Naive B cell (primary cell): ENCODE measurements at regions not wholly inside any gene's neighbourhood (a gene's known extent, or its start where the extent isn't known, plus 50 kb on each side); places are given as distances from the start of the nearest gene placed in this dataset.

Experiments
- ATAC-seq, 2 donors: fragments of 150-1000 bp; cut with Tn5 transposase; 2 replicates each; pipeline ENCODE4 v1.10.0; 2021; ENCODE audit warnings: low read depth in 2 of 2, mild to moderate bottlenecking in 2 of 2, moderate library complexity in 2 of 2
- DNase-seq: peaks from one replicate; pipeline ENCODE4 v3.0.0; 2022
- H3K27ac Mint-ChIP-seq, 6 donors: one replicate each; pipeline ENCODE4 v1.8.0; 2020 to 2022; ENCODE audit warnings: mild to moderate bottlenecking in 6 of 6, mixed read lengths in 6 of 6, moderate library complexity in 5 of 6, inconsistent platforms in 2 of 6
- H3K27me3 Mint-ChIP-seq, 3 donors: one replicate each; pipeline ENCODE4 v1.8.0; 2021 to 2022; ENCODE audit warnings: mixed read lengths in 3 of 3, mild to moderate bottlenecking in 1 of 3
- H3K36me3 Mint-ChIP-seq, 2 donors: one replicate each; pipeline ENCODE4 v1.8.0; 2020 to 2022; ENCODE audit warnings: mixed read lengths in 2 of 2, inconsistent platforms in 1 of 2, mild to moderate bottlenecking in 1 of 2
- H3K4me1 Mint-ChIP-seq, 3 donors: one replicate each; pipeline ENCODE4 v1.8.0; 2020 to 2022; ENCODE audit warnings: mixed read lengths in 3 of 3, inconsistent platforms in 1 of 3, mild to moderate bottlenecking in 1 of 3, moderate library complexity in 1 of 3
- H3K4me3 Mint-ChIP-seq, 8 donors: one replicate each; pipeline ENCODE4 v1.8.0; 2020 to 2022; ENCODE audit warnings: mild to moderate bottlenecking in 8 of 8, mixed read lengths in 8 of 8, moderate library complexity in 8 of 8, inconsistent platforms in 2 of 8
- H3K9me3 Mint-ChIP-seq, 7 donors: one replicate each; pipeline ENCODE4 v1.8.0; 2020 to 2022; ENCODE audit warnings: mixed read lengths in 7 of 7, mild to moderate bottlenecking in 5 of 7, inconsistent platforms in 2 of 7, moderate library complexity in 1 of 7

DNA sequence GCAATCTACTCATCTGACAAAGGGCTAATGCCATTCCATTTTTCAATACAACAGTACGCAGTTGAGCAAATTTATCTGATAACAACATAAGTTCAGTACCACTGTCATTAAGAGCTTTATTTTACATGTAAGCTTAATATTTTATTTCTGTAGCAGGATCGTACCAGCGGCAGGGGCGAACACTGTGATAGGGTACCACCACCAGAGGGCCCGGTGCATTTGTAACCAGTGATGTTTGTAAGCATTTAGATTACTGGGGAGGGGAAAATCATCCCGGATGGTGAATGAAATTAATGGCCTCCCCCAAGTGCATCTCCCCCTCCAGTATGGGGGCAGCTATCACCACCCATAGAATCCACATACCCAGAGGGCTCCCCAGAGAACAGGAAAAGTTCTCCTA is 179.0 kb downstream of the ADGRA3 start:
- ATAC-seq = no peak
- H3K36me3 Mint-ChIP-seq = no peaks in the 10 kb centered on the region

DNA sequence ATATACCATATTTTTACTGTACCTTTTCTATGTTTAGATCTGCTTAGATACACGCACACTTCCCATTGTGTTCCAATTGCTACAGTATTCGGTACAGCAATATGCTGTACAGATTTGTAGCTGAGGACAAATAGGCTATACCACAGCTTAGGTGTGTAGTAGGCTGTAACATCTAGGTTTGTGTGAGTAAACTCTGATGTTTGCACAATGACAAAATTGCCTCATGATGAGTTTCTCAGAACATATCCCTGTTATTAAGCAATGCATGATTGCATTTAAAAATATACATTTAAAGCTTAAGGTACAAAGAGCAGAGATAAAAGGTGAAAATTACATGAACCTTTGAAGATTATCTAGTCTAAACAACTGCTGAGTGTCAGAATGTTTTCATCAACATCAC is 181.7 kb downstream of the ADGRA3 start:
- no peak for DNase-seq
- H3K36me3 Mint-ChIP-seq = no peaks in the 10 kb centered on the region
- no peak overlapping the region for H3K27ac Mint-ChIP-seq
- peaks cover 0 to 8% (median 2%) of the 10 kb centered on the region in 7 donors for H3K9me3 Mint-ChIP-seq
- H3K27me3 Mint-ChIP-seq = no peaks in the 10 kb centered on the region
- no peak overlapping the region for H3K4me3 Mint-ChIP-seq
- no peak for ATAC-seq
- no peaks in the 10 kb centered on the region for H3K4me1 Mint-ChIP-seq

More for the DNA sequence above, 179.0 kb downstream of the ADGRA3 start:
- Mint-ChIP-seq H3K27me3 (no peaks in the 10 kb centered on the region), H3K4me3 (no peak overlapping the region), H3K9me3 (peaks cover 0 to 8% (median 0%) of the 10 kb centered on the region in 7 donors), H3K4me1 (no peaks in the 10 kb centered on the region), H3K27ac (no peak overlapping the region)
- DNase-seq = no peak

DNA sequence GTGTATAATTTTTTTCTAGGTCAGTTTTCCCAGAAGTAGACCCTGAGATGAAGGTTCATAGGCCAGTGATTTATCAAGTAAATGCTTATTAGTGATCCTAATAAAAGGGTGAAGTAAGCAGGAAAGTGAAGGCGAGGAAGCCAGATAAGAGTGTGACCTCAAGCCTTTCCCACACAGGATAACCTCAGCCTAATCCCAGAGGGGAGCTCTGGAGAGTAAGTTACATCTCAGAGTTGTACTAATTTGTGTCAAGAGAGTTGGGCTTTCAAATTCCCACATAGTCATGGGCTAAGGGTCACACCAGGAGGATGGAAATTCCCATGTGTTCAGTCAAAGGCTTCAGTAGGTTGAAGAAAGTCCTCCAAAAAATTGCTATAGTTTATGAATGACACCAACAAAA is 191.4 kb downstream of the ADGRA3 start:
- no peaks in the 10 kb centered on the region for H3K27me3 Mint-ChIP-seq
- H3K4me1 Mint-ChIP-seq = no peaks in the 10 kb centered on the region
- DNase-seq = no peak
- H3K4me3 Mint-ChIP-seq = no peak overlapping the region
- peaks cover 0 to 4% (median 0%) of the 10 kb centered on the region in 7 donors for H3K9me3 Mint-ChIP-seq
- H3K27ac Mint-ChIP-seq = no peak overlapping the region
- no peaks in the 10 kb centered on the region for H3K36me3 Mint-ChIP-seq
- no peak for ATAC-seq

DNA sequence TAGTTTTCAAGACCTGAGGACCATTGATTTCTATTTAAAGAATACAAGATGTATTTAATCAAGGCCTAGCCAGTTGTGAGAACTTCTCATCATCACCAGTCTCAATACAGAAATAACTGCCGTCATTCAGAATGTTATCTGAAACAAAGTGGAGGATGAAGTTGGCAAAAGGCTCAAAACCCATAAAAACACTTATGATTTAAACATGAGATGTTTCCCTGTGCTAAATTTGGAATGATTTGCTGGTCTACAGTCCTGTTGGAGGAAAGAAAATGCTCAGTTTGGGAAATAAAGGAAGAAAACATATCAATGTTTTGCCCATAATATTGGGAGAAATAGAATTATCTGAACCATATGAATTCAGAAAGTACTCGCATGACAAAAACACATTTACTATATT is 192.2 kb downstream of the ADGRA3 start:
- ATAC-seq (no peak), DNase-seq (no peak)
- H3K4me1 Mint-ChIP-seq = no peaks in the 10 kb centered on the region
- no peak overlapping the region for H3K27ac Mint-ChIP-seq
- H3K4me3 Mint-ChIP-seq = no peak overlapping the region
- no peaks in the 10 kb centered on the region for H3K36me3 Mint-ChIP-seq
- peaks cover 0 to 4% (median 0%) of the 10 kb centered on the region in 7 donors for H3K9me3 Mint-ChIP-seq
- no peaks in the 10 kb centered on the region for H3K27me3 Mint-ChIP-seq

DNA sequence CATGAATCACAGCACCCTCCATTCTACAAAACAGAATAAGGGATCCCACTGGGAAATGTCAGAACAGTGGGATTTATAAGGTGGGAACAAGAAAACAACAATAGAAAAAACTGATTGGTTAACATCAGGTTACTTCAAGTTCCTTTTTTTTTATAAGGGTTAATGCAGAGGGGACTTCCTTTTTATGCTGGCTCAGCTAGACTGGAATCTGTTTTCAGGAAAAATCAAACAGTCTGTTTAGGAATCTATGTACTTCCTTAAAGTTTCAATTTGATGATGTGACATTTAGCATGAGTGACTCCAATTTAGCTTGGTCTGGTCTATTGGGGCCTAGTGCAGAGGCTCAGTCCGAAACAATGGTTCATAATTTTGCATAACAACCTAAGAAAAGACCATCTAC is 192.9 kb downstream of the ADGRA3 start:
- Mint-ChIP-seq H3K4me3 (no peak overlapping the region), H3K27me3 (no peaks in the 10 kb centered on the region), H3K9me3 (peaks cover 0 to 4% (median 0%) of the 10 kb centered on the region in 7 donors), H3K36me3 (no peaks in the 10 kb centered on the region), H3K27ac (no peak overlapping the region), H3K4me1 (no peaks in the 10 kb centered on the region)
- DNase-seq = no peak
- ATAC-seq = no peak

DNA sequence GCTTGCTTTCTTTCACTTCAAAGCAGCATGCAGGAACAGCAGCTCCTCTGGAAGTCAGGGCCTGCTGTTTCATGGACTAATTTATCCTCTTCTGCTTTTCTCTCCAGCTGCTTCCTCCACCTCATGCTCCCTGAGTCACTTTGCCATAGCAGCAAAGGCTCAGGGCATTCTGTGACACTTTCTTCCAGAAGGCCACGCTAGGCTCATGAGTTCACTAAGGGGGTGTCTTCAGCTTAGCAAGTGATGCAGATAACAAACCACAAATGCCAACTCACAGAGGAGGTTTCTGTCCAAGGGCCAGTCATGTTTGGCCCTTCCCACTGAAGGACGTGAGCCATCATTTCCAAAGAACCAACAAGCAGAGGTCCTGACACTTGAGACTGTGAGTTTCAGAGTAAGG is 200.2 kb downstream of the ADGRA3 start:
- peaks cover 0 to 4% (median 0%) of the 10 kb centered on the region in 7 donors for H3K9me3 Mint-ChIP-seq
- no peak for ATAC-seq

DNA sequence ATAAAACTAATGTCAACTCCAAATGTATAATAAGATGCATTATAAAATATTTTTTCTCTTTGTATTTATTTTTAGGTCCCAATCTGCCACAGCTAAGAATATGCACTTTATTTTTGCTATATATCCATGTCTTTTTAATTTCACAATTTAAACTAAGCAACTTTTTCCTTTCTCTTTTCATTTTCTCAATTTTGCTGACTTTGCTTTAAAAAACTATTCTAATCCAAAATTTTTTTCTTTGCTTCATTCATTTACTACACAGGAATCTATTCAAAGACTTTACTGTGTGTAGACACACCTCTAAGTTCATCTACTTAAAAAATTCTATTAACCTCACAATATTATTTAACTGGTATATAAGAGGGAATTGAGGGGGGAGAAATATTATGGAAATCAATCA is 201.9 kb downstream of the ADGRA3 start:
- ATAC-seq (no peak), DNase-seq (no peak)
- no peak overlapping the region for H3K27ac Mint-ChIP-seq
- no peaks in the 10 kb centered on the region for H3K4me1 Mint-ChIP-seq
- H3K9me3 Mint-ChIP-seq = peaks cover 0 to 4% (median 0%) of the 10 kb centered on the region in 7 donors
- no peaks in the 10 kb centered on the region for H3K27me3 Mint-ChIP-seq
- H3K4me3 Mint-ChIP-seq = no peak overlapping the region
- no peaks in the 10 kb centered on the region for H3K36me3 Mint-ChIP-seq

More for the DNA sequence above, 200.2 kb downstream of the ADGRA3 start:
- Mint-ChIP-seq H3K4me1 (no peaks in the 10 kb centered on the region), H3K27me3 (no peaks in the 10 kb centered on the region), H3K27ac (no peak overlapping the region), H3K36me3 (no peaks in the 10 kb centered on the region), H3K4me3 (no peak overlapping the region)
- no peak for DNase-seq

DNA sequence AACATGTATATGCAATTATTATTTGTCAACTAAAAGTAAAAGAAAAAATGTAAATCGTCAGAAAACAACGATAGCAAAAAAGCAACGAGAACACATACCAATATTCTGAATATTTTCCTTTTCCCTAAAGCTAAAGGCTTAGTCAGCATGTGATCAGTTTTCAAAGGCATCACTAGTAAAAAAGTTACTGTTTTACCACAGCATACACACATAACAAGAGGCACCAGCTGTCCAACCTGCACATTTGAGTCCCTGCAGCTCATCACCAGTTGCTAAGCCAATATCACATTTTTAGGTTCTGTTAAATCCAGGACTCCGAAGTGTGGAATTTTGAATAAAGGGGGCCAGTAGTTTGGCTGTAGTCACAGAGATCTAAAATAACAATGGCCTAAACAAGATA is 203.8 kb downstream of the ADGRA3 start:
- H3K36me3 Mint-ChIP-seq = no peaks in the 10 kb centered on the region
- H3K27me3 Mint-ChIP-seq = no peaks in the 10 kb centered on the region
- H3K4me1 Mint-ChIP-seq = no peaks in the 10 kb centered on the region
- H3K27ac Mint-ChIP-seq = no peak overlapping the region
- ATAC-seq (no peak), DNase-seq (no peak)
- H3K4me3 Mint-ChIP-seq = no peak overlapping the region
- H3K9me3 Mint-ChIP-seq = peaks cover 0 to 4% (median 0%) of the 10 kb centered on the region in 7 donors

DNA sequence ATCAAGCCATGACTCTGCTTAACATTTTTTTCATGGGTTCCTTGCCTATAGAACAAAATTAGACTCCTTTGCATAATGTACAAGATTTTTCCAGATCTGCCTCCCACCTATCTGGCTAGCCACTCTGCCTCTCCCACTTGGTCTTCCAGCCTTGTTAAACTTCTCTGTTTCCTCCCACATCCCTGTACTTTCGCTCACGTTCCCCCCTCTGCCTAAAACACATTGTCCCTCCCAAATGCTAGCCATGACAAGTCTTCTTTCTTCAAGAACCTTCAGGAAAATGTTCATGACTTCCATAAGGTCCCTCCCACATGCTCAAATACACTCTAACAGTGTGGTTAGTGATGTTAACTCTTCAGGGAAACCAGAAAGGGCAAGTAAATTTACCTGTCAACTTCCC is 214.6 kb downstream of the ADGRA3 start:
- Mint-ChIP-seq H3K4me3 (no peak overlapping the region), H3K4me1 (no peaks in the 10 kb centered on the region), H3K36me3 (no peaks in the 10 kb centered on the region), H3K9me3 (peaks cover 6 to 44% (median 22%) of the 10 kb centered on the region in 7 donors), H3K27me3 (no peaks in the 10 kb centered on the region), H3K27ac (no peak overlapping the region)
- no peak for ATAC-seq
- no peak for DNase-seq

DNA sequence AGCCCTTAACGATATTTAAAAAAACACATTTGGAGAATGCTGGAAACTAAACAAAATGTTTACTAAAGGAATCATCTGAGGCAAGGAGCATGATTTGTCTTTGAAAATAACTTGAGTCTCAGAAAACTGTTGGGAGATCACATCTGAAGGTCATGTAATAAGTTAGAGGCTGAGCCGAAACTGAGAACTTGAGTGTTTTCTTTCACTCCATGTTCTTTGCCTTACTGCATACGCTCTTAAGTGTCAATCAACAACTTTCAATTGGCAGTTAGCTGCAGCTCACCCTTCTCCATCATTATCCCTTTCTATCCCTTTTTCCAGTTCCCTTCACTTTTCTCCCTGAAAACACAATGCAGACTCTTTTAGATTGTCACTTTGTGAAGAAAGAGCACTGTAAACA is 216.2 kb downstream of the ADGRA3 start:
- H3K4me1 Mint-ChIP-seq = no peaks in the 10 kb centered on the region
- H3K9me3 Mint-ChIP-seq = peaks cover 6 to 31% (median 18%) of the 10 kb centered on the region in 7 donors
- no peak for ATAC-seq
- no peak overlapping the region for H3K27ac Mint-ChIP-seq
- H3K4me3 Mint-ChIP-seq = no peak overlapping the region
- H3K27me3 Mint-ChIP-seq = no peaks in the 10 kb centered on the region
- no peaks in the 10 kb centered on the region for H3K36me3 Mint-ChIP-seq
- no peak for DNase-seq

DNA sequence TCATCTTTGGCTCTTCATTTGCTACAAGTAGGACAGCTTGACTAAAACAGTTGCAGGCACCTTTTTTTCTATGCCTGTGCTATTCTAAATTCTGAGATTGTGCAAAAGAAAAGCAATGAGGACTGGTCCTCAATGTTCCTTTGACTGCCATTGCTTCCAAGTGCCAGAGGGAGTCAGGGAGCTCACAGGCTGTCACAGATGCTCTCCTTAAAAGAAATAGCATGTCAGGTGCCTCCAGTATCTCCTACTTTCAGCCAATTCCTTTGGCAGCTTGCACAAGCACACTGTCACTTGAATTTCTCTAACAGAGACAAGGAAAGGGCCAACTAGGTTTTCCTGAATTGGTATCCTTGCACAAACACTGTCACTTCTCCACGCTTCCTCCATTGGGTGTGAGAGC is 228.2 kb downstream of the ADGRA3 start:
- no peaks in the 10 kb centered on the region for H3K36me3 Mint-ChIP-seq
- no peak overlapping the region for H3K4me3 Mint-ChIP-seq

DNA sequence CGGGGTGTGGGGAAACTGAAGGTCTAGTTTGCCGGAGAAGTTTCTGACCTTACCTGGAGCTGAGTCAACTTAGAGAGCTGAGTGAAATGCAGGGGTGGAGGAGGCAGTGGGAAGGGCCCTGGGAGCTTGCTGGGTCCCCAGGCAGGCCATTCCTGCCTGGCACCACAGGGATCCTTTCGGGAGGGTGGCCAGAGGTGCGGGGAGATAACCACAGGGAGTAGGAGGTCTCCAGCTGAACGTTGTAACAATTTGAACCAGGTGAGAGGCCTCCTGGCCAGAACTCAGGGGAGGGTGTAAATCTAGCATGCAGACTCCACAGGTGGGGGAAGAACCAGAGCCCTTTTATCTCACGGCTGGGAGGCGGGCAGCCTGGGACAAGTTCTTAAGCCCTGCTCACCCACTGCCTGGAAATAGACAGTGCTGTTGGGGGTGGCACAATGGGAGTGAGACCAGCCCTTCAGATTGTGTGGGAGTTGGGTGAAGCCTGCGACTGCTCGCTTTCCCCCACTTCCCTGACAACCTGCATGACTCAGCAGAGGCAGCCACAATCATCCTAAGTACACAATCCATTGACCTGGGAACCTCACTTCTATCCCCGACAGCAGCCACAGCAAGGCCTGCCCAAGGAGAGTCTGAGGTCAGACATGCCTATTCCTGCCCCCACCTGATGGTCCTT is 247.4 kb downstream of the ADGRA3 start:
- Mint-ChIP-seq H3K27ac (no peak overlapping the region), H3K4me3 (no peak overlapping the region), H3K36me3 (no peaks in the 10 kb centered on the region), H3K9me3 (peaks cover 4 to 17% (median 12%) of the 10 kb centered on the region in 7 donors), H3K27me3 (no peaks in the 10 kb centered on the region), H3K4me1 (no peaks in the 10 kb centered on the region)
- DNase-seq (no peak), ATAC-seq (no peak)

More for the DNA sequence above, 228.2 kb downstream of the ADGRA3 start:
- ATAC-seq (no peak), DNase-seq (no peak)
- H3K27ac Mint-ChIP-seq = no peak overlapping the region
- peaks cover 1 to 20% (median 7%) of the 10 kb centered on the region in 7 donors for H3K9me3 Mint-ChIP-seq
- H3K27me3 Mint-ChIP-seq = no peaks in the 10 kb centered on the region
- no peaks in the 10 kb centered on the region for H3K4me1 Mint-ChIP-seq

DNA sequence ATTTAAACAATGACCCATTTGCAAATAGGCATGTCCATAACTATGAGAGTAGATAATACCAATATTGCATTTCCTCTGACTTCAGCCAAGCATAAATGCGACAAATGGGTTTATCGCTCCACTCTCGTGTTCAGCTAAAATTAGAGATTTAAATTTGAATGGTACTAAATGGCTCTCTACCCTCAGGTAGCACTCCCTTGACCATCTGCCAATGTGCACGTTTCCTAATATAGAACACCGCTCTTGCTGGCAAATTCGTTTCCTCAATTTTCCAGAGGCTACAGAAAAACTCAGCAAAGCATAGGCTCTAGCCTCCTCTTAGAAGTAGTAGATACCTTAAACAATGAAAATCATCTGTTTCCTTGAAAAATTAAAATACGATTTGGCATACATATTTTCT is 251.6 kb downstream of the ADGRA3 start:
- no peaks in the 10 kb centered on the region for H3K4me1 Mint-ChIP-seq
- no peaks in the 10 kb centered on the region for H3K36me3 Mint-ChIP-seq
- no peak overlapping the region for H3K27ac Mint-ChIP-seq
- H3K27me3 Mint-ChIP-seq = no peaks in the 10 kb centered on the region
- peaks cover 4 to 15% (median 8%) of the 10 kb centered on the region in 7 donors for H3K9me3 Mint-ChIP-seq
- DNase-seq (no peak), ATAC-seq (no peak)
- no peak overlapping the region for H3K4me3 Mint-ChIP-seq

DNA sequence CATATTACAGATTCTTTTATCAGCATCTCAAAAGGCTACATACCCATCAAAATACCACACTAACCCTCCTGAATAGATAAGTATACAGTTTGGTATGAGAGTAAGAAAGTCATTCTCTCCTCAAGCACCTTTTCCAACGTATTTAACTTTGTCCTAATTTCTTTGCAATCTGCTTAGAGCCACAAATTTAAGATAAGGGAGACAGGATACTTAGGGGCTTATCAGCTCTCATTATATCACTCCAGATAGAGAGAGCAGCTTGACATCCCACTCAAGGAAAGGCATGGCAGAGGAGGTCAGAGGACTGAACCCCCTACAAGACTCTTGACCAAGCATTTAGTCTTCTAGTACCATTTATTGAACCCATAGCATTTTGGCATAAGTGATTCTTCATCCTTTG is 262.4 kb downstream of the ADGRA3 start:
- DNase-seq = no peak
- Mint-ChIP-seq H3K9me3 (peaks cover 0 to 7% (median 0%) of the 10 kb centered on the region in 7 donors), H3K4me3 (no peak overlapping the region), H3K27ac (no peak overlapping the region), H3K27me3 (no peaks in the 10 kb centered on the region), H3K36me3 (no peaks in the 10 kb centered on the region), H3K4me1 (no peaks in the 10 kb centered on the region)
- no peak for ATAC-seq

DNA sequence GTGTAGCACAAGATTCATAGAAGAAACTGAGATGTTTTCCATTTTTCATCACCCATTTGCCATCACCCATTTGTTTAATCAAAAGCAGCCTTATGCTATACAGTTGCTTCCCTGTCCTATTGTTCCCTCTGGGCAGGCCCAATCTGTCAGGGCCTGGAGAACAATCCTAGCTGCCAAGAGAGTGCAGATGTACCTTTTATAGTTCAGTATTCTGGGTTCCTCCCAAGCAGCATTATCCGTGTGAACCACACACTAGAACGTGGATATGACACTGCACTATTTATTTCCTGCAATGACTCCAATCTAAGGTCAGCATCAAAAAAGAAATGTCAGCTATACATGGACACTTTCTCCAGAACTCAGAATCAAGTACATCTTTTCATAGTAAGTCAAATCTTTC is 269.0 kb downstream of the ADGRA3 start:
- H3K27me3 Mint-ChIP-seq = no peaks in the 10 kb centered on the region
- H3K9me3 Mint-ChIP-seq = peaks cover 0 to 7% (median 0%) of the 10 kb centered on the region in 7 donors
- no peaks in the 10 kb centered on the region for H3K4me1 Mint-ChIP-seq
- H3K4me3 Mint-ChIP-seq = no peak overlapping the region
- H3K36me3 Mint-ChIP-seq = no peaks in the 10 kb centered on the region
- DNase-seq (no peak), ATAC-seq (no peak)
- H3K27ac Mint-ChIP-seq = no peak overlapping the region
